ENCODE measurements at regions not wholly inside any gene's neighbourhood (a gene's known extent, or its start where the extent isn't known, plus 50 kb on each side); places are given as distances from the start of the nearest gene placed in this dataset.

- TF ChIP-seq CTCF (IDR thresholded peaks at IDR 0.05) (no peak), POLR2A (IDR thresholded peaks at IDR 0.05) (no peak)
Measured at GRCh38 chr20:61123751-61124368, 128.2 kb upstream of the CDH4 start.

Data from uterus (tissue), 2 donors.